ENCODE measurements at regions not wholly inside any gene's neighbourhood (a gene's known extent, or its start where the extent isn't known, plus 50 kb on each side); places are given as distances from the start of the nearest gene placed in this dataset.
"Not testable (repeated sequence)": the region's sequence is repeated elsewhere in the genome, so short reads cannot be mapped to it uniquely, and the experiment has no call there.

DNA sequence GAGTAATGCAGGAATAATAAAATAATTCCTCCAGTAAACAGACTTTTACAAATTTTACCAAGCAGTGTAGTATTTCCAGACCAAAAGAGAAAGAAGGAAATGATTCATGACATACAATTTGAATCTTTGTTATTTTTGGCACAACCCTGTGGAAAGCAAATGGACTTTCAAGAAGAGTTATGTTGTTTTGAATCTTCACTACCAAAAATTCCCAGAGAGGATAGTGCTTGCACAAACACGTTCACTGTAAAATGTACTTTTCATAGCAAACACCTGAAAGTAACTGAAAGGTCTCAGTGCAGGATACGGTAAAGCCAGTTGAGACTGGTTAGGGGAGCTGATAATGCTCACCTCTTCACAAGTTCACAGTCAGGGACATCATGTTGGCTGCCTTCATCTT is 107.1 kb downstream of the USP22 start:
- H3K27ac Mint-ChIP-seq = no peak overlapping the region
- H3K27me3 Mint-ChIP-seq = no peaks in the 10 kb centered on the region
- H3K4me1 Mint-ChIP-seq (ENCODE audit: low read depth) = no peaks in the 10 kb centered on the region

GRCh38 chr17:20938244-20938643 is 104.6 kb downstream of the USP22 start:
- no peak for TF ChIP-seq CTCF (IDR thresholded peaks at IDR 0.05; ENCODE audit: unreplicated experiment)
- Mint-ChIP-seq H3K4me1 (ENCODE audit: low read depth) (no peaks in the 10 kb centered on the region), H3K9me3 (ENCODE audit: low read depth) (no peaks in the 10 kb centered on the region)

More for the DNA sequence above, 107.1 kb downstream of the USP22 start:
- no peaks in the 10 kb centered on the region for H3K9me3 Mint-ChIP-seq (ENCODE audit: low read depth)
- peaks cover 13% of the 10 kb centered on the region for H3K36me3 Mint-ChIP-seq (ENCODE audit: insufficient read depth)
- no peak for DNase-seq (ENCODE audit: low spot score, unreplicated experiment)
- no peak for TF ChIP-seq CTCF (IDR thresholded peaks at IDR 0.05; ENCODE audit: unreplicated experiment)
- no peak overlapping the region for H3K4me3 Mint-ChIP-seq (ENCODE audit: low read depth)

DNA sequence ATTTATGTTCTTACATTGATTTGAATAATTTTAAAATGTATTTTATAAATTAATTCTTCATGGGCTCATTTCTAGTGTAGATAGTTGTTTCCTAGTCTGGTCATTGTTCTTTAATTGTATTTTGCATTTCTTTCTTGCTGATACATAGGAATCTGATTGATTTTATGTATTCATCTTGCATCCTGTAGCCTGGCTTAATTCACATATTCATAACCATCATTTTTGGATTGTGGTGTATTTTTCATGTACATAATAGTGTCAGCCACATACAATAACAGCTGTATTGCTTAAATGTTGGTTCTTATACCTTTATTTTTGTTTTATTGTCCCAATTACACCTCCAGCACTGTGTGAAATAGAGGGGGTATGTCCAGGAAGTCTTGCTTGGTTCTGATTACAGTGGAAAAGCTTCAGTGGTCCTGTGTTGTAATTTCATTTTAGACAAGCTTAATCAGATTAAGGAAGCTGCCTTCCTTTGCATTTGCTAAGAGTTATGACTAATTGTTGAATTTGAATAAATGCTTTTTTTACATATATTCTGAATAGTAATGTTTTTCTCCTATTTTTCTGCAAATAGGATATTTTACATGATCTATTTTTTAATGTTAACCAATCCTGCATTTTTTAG is 103.7 kb downstream of the USP22 start:
- H3K36me3 Mint-ChIP-seq (ENCODE audit: insufficient read depth) = peaks cover 9% of the 10 kb centered on the region
- DNase-seq (ENCODE audit: low spot score, unreplicated experiment) = no peak
- H3K27ac Mint-ChIP-seq = no peak overlapping the region
- H3K9me3 Mint-ChIP-seq (ENCODE audit: low read depth) = no peaks in the 10 kb centered on the region
- peaks cover 1% of the 10 kb centered on the region for H3K4me1 Mint-ChIP-seq (ENCODE audit: low read depth)
- H3K27me3 Mint-ChIP-seq = no peaks in the 10 kb centered on the region
- no peak overlapping the region for H3K4me3 Mint-ChIP-seq (ENCODE audit: low read depth)
- no peak for TF ChIP-seq CTCF (IDR thresholded peaks at IDR 0.05; ENCODE audit: unreplicated experiment)

More at GRCh38 chr17:20938244-20938643, 104.6 kb downstream of the USP22 start:
- Mint-ChIP-seq H3K27me3 (no peaks in the 10 kb centered on the region), H3K36me3 (ENCODE audit: insufficient read depth) (peaks cover 9% of the 10 kb centered on the region), H3K27ac (no peak overlapping the region), H3K4me3 (ENCODE audit: low read depth) (no peak overlapping the region)
- no peak for DNase-seq (ENCODE audit: low spot score, unreplicated experiment)

- no peak for DNase-seq (ENCODE audit: low spot score, unreplicated experiment)
- Mint-ChIP-seq H3K27me3 (no peaks in the 10 kb centered on the region), H3K27ac (no peak overlapping the region), H3K4me3 (ENCODE audit: low read depth) (no peak overlapping the region), H3K9me3 (ENCODE audit: low read depth) (no peaks in the 10 kb centered on the region), H3K36me3 (ENCODE audit: insufficient read depth) (peaks cover 14% of the 10 kb centered on the region), H3K4me1 (ENCODE audit: low read depth) (peaks cover 1% of the 10 kb centered on the region)
- TF ChIP-seq CTCF (IDR thresholded peaks at IDR 0.05; ENCODE audit: unreplicated experiment) = no peak
These were observed 100.9 kb downstream of the USP22 start for GRCh38 chr17:20941872-20942271.

GRCh38 chr17:20944014-20944865 is 98.6 kb downstream of the USP22 start:
- Mint-ChIP-seq H3K27me3 (no peaks in the 10 kb centered on the region), H3K4me3 (ENCODE audit: low read depth) (no peak overlapping the region), H3K9me3 (ENCODE audit: low read depth) (no peaks in the 10 kb centered on the region), H3K4me1 (ENCODE audit: low read depth) (peaks cover 1% of the 10 kb centered on the region), H3K27ac (peak overlapping the region; percentile 57), H3K36me3 (ENCODE audit: insufficient read depth) (peaks cover 7% of the 10 kb centered on the region)
- peak; percentile 56 for TF ChIP-seq CTCF (IDR thresholded peaks at IDR 0.05; ENCODE audit: unreplicated experiment)
- peak; percentile 19 for DNase-seq (ENCODE audit: low spot score, unreplicated experiment)

DNA sequence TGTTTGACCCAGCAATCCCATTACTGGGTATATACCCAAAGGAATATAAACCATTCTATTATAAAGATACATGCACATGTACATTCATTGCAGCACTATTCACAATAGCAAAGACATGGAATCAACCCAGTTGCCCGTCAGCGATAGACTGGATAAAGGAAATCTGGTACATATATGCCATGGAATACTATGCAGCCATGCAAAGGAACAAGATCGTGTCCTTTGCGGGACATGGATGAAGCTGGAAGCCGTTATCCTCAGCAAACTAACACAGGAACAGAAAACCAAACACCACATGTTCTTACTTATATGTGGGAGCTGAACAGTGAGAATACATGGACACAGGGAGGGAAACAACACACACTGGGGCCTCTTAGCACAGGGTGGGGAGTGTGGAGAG is 95.1 kb downstream of the USP22 start:
- not testable (repeated sequence) for H3K9me3 Mint-ChIP-seq (ENCODE audit: low read depth); H3K27me3 Mint-ChIP-seq; DNase-seq (ENCODE audit: low spot score, unreplicated experiment); H3K27ac Mint-ChIP-seq; H3K4me3 Mint-ChIP-seq (ENCODE audit: low read depth); H3K4me1 Mint-ChIP-seq (ENCODE audit: low read depth)
- H3K36me3 Mint-ChIP-seq (ENCODE audit: insufficient read depth) = peaks cover 12% of the 10 kb centered on the region
